Trophoblast cell (in vitro differentiated cells and primary cell): ENCODE measurements at regions not wholly inside any gene's neighbourhood (a gene's known extent, or its start where the extent isn't known, plus 50 kb on each side); places are given as distances from the start of the nearest gene placed in this dataset.

ENCODE experiments used
- DNase-seq, 2 donors: peaks; one replicate each; pipeline ENCODE4 v3.0.0-alpha.2; 2016
- H2AFZ ChIP-seq: 2 replicates; pipeline ENCODE4 v1.6.1; 2013; ENCODE audit warnings: low read length, moderate library complexity, mild to moderate bottlenecking; ENCODE audit not compliant: insufficient read depth, poor library complexity
- H2AK5ac ChIP-seq: 2 replicates; pipeline ENCODE4 v1.6.1; 2013; ENCODE audit warnings: mild to moderate bottlenecking, low read length
- H2BK120ac ChIP-seq: 2 replicates; pipeline ENCODE4 v1.6.1; 2013; ENCODE audit warnings: low read length, mild to moderate bottlenecking, moderate library complexity; ENCODE audit not compliant: insufficient read depth, poor library complexity
- H2BK12ac ChIP-seq: 2 replicates; pipeline ENCODE4 v1.6.1; 2013; ENCODE audit warnings: mild to moderate bottlenecking, low read length, moderate library complexity
- H2BK5ac ChIP-seq: 2 replicates; pipeline ENCODE4 v1.6.1; 2013; ENCODE audit warnings: low read length, low read depth, moderate library complexity, mild to moderate bottlenecking; ENCODE audit not compliant: poor library complexity
- H3K14ac ChIP-seq: 2 replicates; pipeline ENCODE4 v1.6.1; 2013; ENCODE audit warnings: mild to moderate bottlenecking, low read length
- H3K18ac ChIP-seq: 2 replicates; pipeline ENCODE4 v1.6.1; 2013; ENCODE audit warnings: mild to moderate bottlenecking, low read length
- H3K23ac ChIP-seq: 2 replicates; pipeline ENCODE4 v1.6.1; 2013; ENCODE audit warnings: low read length
- H3K27ac ChIP-seq: 2 replicates; pipeline ENCODE4 v1.5.1; 2013; ENCODE audit warnings: low read depth, mild to moderate bottlenecking, inconsistent platforms, low read length, moderate library complexity
- H3K27me3 ChIP-seq: 2 replicates; pipeline ENCODE4 v1.6.1; 2013; ENCODE audit warnings: inconsistent platforms, mild to moderate bottlenecking, low read length, moderate library complexity; ENCODE audit not compliant: insufficient read depth
- H3K36me3 ChIP-seq, 2 experiments: 1 replicate in 1 of 2; 2 replicates in 1 of 2; pipeline ENCODE4 v1.6.1; 2013; ENCODE audit warnings: low read length in 2 of 2, mild to moderate bottlenecking in 2 of 2, moderate library complexity in 1 of 2; ENCODE audit not compliant: insufficient read depth in 2 of 2, control insufficient read depth in 1 of 2
- H3K4ac ChIP-seq: 2 replicates; pipeline ENCODE4 v1.6.1; 2013; ENCODE audit warnings: low read depth, mild to moderate bottlenecking, low read length, moderate library complexity
- H3K4me1 ChIP-seq, 2 experiments: 1 replicate in 1 of 2; 2 replicates in 1 of 2; pipeline ENCODE4 v1.6.1; 2013; ENCODE audit warnings: low read length in 2 of 2, mild to moderate bottlenecking in 2 of 2, moderate library complexity in 1 of 2; ENCODE audit not compliant: insufficient read depth in 2 of 2, control insufficient read depth in 1 of 2
- H3K4me2 ChIP-seq: 2 replicates; pipeline ENCODE4 v1.6.1; 2013; ENCODE audit warnings: inconsistent platforms, mild to moderate bottlenecking, low read length, moderate library complexity
- H3K4me3 ChIP-seq: 2 replicates; pipeline ENCODE4 v1.5.1; 2013; ENCODE audit warnings: mild to moderate bottlenecking, low read depth, low read length, inconsistent platforms
- H3K79me1 ChIP-seq: one replicate; pipeline ENCODE4 v1.6.1; 2013; ENCODE audit warnings: low read length
- H3K79me2 ChIP-seq: 2 replicates; pipeline ENCODE4 v1.6.1; 2013; ENCODE audit warnings: low read length, mild to moderate bottlenecking; ENCODE audit not compliant: control insufficient read depth, insufficient read depth, poor library complexity
- H3K9ac ChIP-seq: 2 replicates; pipeline ENCODE4 v1.6.1; 2013; ENCODE audit warnings: mild to moderate bottlenecking, low read length
- H3K9me3 ChIP-seq: 2 replicates; pipeline ENCODE4 v1.6.1; 2013; ENCODE audit warnings: low read depth, mild to moderate bottlenecking, control low read depth, inconsistent platforms, low read length; ENCODE audit not compliant: insufficient read depth
- H4K12ac ChIP-seq: 2 replicates; pipeline ENCODE4 v1.6.1; 2013; ENCODE audit warnings: low read depth, mild to moderate bottlenecking, low read length, moderate library complexity
- H4K8ac ChIP-seq: 2 replicates; pipeline ENCODE4 v1.6.1; 2013; ENCODE audit warnings: low read depth, mild to moderate bottlenecking, low read length, moderate library complexity
- H4K91ac ChIP-seq: one replicate; pipeline ENCODE4 v1.6.1; 2013; ENCODE audit warnings: low read depth, mild to moderate bottlenecking, low read length, moderate library complexity
- WGBS: extraction: QIAGEN DNeasy Blood & Tissue Kit; methylation state at CpG from one replicate; pipeline ENCODE4 v1.1.7; 2013; ENCODE audit warnings: missing lambda C conversion rate; ENCODE audit not compliant: insufficient read length, insufficient coverage; ENCODE audit errors: extremely low coverage; 5-methylcytosine and 5-hydroxymethylcytosine counted together

GRCh38 chr1:213929398-213929797 is 58.4 kb upstream of the PROX1 start:
- Histone ChIP-seq H4K91ac (no peak overlapping the region), H3K36me3 (no peaks in the 10 kb centered on the region), H2BK12ac (no peak overlapping the region), H3K27me3 (no peaks in the 10 kb centered on the region), H2AFZ (no peak overlapping the region), H2AK5ac (no peak overlapping the region), H3K23ac (no peak overlapping the region), H3K18ac (no peak overlapping the region), H2BK5ac (no peak overlapping the region), H3K79me1 (no peaks in the 10 kb centered on the region), H4K8ac (no peak overlapping the region), H4K12ac (no peak overlapping the region), H3K27ac (no peak overlapping the region), H3K9ac (no peak overlapping the region), H3K14ac (no peak overlapping the region), H3K79me2 (no peaks in the 10 kb centered on the region), H3K4me3 (no peak overlapping the region), H3K4me2 (no peak overlapping the region), H3K4me1 (peaks cover 0 to 3% of the 10 kb centered on the region in 2 experiments), H3K9me3 (no peaks in the 10 kb centered on the region), H3K4ac (no peak overlapping the region), H2BK120ac (no peak overlapping the region)
- DNase-seq, result no peak

- Histone ChIP-seq H2AK5ac (no peak overlapping the region), H3K4me3 (no peak overlapping the region), H2BK5ac (no peak overlapping the region), H3K79me1 (no peaks in the 10 kb centered on the region), H4K8ac (no peak overlapping the region), H3K27me3 (no peaks in the 10 kb centered on the region), H3K9me3 (no peaks in the 10 kb centered on the region), H3K23ac (no peak overlapping the region), H3K27ac (no peak overlapping the region), H3K4me1 (no peaks in the 10 kb centered on the region), H2AFZ (no peak overlapping the region), H3K4me2 (no peak overlapping the region), H3K14ac (no peak overlapping the region), H3K79me2 (no peaks in the 10 kb centered on the region), H3K4ac (no peak overlapping the region), H3K36me3 (no peaks in the 10 kb centered on the region), H4K91ac (no peak overlapping the region), H2BK120ac (no peak overlapping the region), H4K12ac (no peak overlapping the region), H2BK12ac (no peak overlapping the region), H3K9ac (no peak overlapping the region), H3K18ac (no peak overlapping the region)
- DNase-seq, result no peak
- WGBS, result no CpG with 5 or more reads among the region's 8 CpGs
Observed at GRCh38 chr1:213931836-213932235, 55.9 kb upstream of the PROX1 start.

GRCh38 chr1:213933336-213933735 is 54.4 kb upstream of the PROX1 start:
- no peak overlapping the region for H2BK12ac ChIP-seq
- no peak overlapping the region for H3K18ac ChIP-seq
- H3K4ac ChIP-seq, result no peak overlapping the region
- no peak overlapping the region for H2BK120ac ChIP-seq
- no CpG with 5 or more reads among the region's 5 CpGs for WGBS
- no peak overlapping the region for H3K27ac ChIP-seq
- H3K4me1 ChIP-seq, result no peaks in the 10 kb centered on the region
- H3K79me2 ChIP-seq, result no peaks in the 10 kb centered on the region
- no peak for DNase-seq
- H2AK5ac ChIP-seq, result no peak overlapping the region
- peaks cover 1% of the 10 kb centered on the region for H3K9me3 ChIP-seq
- H2BK5ac ChIP-seq, result no peak overlapping the region
- no peak overlapping the region for H2AFZ ChIP-seq
- H3K4me3 ChIP-seq, result no peak overlapping the region
- no peaks in the 10 kb centered on the region for H3K27me3 ChIP-seq
- no peak overlapping the region for H3K23ac ChIP-seq
- no peaks in the 10 kb centered on the region for H3K36me3 ChIP-seq
- no peak overlapping the region for H3K9ac ChIP-seq
- no peak overlapping the region for H4K8ac ChIP-seq
- no peaks in the 10 kb centered on the region for H3K79me1 ChIP-seq
- no peak overlapping the region for H4K12ac ChIP-seq
- no peak overlapping the region for H3K4me2 ChIP-seq
- no peak overlapping the region for H4K91ac ChIP-seq
- H3K14ac ChIP-seq, result no peak overlapping the region

GRCh38 chr1:213934649-213935048 is 53.1 kb upstream of the PROX1 start:
- no peak overlapping the region for H4K8ac ChIP-seq
- no peaks in the 10 kb centered on the region for H3K79me1 ChIP-seq
- H2BK120ac ChIP-seq, result no peak overlapping the region
- no peak overlapping the region for H3K23ac ChIP-seq
- H2BK5ac ChIP-seq, result no peak overlapping the region
- no peak overlapping the region for H4K12ac ChIP-seq
- no peak overlapping the region for H3K4me2 ChIP-seq
- no CpG with 5 or more reads among the region's 5 CpGs for WGBS
- no peaks in the 10 kb centered on the region for H3K79me2 ChIP-seq
- H4K91ac ChIP-seq, result no peak overlapping the region
- H3K14ac ChIP-seq, result no peak overlapping the region
- DNase-seq, result no peak
- H3K27ac ChIP-seq, result no peak overlapping the region
- H3K9me3 ChIP-seq, result peaks cover 1% of the 10 kb centered on the region
- no peak overlapping the region for H3K4me3 ChIP-seq
- H3K18ac ChIP-seq, result no peak overlapping the region
- no peaks in the 10 kb centered on the region for H3K36me3 ChIP-seq
- H2BK12ac ChIP-seq, result no peak overlapping the region
- no peak overlapping the region for H2AFZ ChIP-seq
- H3K27me3 ChIP-seq, result no peaks in the 10 kb centered on the region
- H3K4ac ChIP-seq, result no peak overlapping the region
- no peaks in the 10 kb centered on the region for H3K4me1 ChIP-seq
- no peak overlapping the region for H2AK5ac ChIP-seq
- no peak overlapping the region for H3K9ac ChIP-seq
